Skin of body (tissue), 1 donor: ENCODE measurements at regions not wholly inside any gene's neighbourhood (a gene's known extent, or its start where the extent isn't known, plus 50 kb on each side); places are given as distances from the start of the nearest gene placed in this dataset.
"Not testable (repeated sequence)": the region's sequence is repeated elsewhere in the genome, so short reads cannot be mapped to it uniquely, and the experiment has no call there.

Experiments
- DNase-seq: peaks from one replicate; lab custom pipeline; 2025; lab: John Stamatoyannopoulos, UW

DNA sequence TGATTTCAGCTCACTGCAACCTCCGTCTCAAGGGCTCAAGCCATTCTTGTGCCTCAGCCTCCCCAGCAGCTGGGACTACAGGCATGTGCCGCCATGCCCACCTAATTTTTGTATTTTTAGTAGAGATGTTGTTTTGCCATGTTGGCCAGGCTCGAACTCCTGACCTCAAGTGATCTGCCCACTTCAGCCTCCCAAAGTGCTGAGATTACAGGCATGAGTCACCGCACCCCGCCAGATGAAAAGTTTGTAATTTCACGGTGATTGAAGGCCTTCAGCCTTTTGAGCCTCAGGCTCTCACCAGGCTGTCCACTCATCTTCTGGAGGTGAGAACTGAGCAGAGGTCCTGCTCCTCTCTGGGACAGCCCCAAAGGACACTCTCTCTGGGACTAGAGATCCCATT is 103.2 kb downstream of the HIF1AN start:
- not testable (repeated sequence) for DNase-seq

DNA sequence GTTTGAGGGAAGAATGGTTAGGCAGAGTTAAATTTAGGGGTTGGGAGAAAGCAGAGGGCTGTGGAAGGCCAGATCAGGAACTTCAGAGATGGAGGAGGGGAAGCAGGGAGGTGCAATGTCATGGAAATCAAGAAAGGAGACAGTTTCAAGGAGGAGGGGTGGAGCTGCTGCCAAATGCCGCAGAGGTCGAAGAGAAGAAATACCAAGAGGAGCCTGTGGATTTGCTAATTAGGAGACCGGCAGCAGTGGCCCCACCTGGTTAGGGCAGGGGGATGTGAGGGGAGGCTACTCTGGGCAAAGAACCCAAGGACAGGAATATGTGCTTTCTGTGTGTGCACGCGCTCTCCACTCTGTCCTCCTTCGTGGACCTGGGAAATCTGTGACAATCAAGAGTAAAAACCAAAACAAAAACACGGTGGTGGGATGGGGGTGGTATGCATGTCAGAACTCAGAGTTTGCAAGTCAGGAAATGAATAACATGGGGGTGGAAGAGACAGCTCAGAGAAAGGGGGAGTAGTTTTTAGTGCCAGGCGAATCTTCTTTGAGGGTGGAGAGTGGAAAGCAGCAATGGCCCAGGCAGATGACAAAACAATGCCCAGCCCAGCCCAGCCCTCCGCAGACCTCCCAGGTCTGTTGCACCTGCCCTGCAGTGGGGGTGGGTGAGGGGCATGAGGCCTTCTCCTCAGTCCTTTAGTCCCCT is 102.9 kb upstream of the PAX2 start:
- DNase-seq = no peak

GRCh38 chr10:100645091-100645490 is 100.3 kb upstream of the PAX2 start:
- DNase-seq = no peak

DNA sequence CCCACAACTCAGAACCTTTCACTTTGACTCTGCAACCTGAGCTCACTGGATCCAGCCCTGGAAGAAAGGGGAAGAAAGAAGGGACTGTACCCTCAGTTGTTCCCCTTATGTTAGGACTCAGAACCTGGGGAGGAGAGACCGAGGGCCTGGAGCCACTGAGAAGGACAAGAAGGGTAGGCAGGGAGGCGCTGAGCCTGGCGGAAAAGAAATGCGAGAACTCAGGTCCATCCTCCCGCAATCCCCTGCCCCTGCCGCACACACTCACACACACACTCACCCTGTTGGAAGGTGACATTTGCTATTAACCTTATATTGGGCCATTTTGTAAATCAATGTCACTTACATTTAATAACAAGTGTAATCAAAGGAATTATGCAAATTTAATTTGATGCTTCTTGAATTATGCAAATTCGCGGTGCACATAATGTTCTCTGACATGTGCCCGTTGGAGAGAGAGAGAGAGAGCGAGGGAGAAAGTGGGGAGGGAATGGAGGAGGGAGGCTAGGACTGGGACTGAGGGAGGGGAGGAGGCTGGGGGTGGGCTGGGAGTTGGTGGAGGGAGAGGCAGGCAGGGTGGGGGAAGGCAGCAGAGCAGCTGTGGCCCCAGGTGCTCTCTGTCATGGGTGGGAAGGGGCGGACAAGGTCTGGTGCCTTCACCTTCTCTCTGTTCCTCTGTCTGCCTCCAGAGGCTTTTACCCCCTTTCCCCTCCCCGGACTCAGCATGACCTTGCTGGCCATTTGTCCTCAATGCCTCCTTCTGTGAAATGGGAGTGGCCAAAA is 99.6 kb upstream of the PAX2 start:
- no peak for DNase-seq

DNA sequence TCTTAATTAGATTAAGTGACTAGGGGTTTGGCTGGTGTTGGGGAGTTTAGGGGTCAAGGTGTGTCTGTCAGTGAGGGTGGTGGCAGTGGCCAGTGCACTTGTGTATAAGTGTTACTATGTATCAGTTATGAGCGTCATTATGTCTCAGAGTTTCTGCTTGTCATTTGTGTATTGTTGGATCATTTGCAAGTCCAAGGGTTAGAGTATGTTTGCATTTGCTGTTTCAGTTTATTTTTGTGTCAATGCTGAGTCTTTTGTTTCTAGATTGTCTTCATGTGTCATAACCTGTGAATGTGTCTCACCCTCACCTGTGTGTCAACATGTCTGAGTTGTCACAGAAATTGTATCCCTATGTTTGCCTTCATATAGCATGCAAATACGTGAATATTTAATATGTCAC is 97.5 kb upstream of the PAX2 start:
- DNase-seq = no peak

GRCh38 chr10:100650693-100651092 is 94.7 kb upstream of the PAX2 start:
- DNase-seq = no peak

GRCh38 chr10:100651099-100651498 is 94.3 kb upstream of the PAX2 start:
- not testable (repeated sequence) for DNase-seq

DNA sequence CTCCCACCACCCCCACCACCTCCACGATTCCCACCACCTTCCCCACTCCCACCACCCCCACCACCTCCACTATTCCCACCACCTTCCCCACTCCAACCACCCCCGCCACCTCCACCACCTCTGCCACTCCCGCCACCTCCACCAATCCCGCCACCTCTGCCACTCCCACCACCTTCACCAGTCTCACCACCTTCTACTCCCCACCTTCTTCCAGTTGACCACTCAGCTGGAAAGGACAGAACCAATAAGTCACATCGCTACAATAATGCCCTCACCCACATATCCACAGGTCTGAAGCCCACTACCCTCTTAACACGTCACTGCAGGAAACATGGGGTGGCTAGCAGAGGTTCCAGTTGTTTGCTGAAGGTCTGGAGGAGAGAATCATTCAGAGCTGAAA is 93.5 kb upstream of the PAX2 start:
- DNase-seq = no peak

- no peak for DNase-seq
Observed at GRCh38 chr10:100652406-100653135, 92.8 kb upstream of the PAX2 start.

GRCh38 chr10:100653238-100653956 is 92.0 kb upstream of the PAX2 start:
- DNase-seq = no peak

- DNase-seq = peak; percentile 4
Observed at GRCh38 chr10:100653957-100654781, 91.2 kb upstream of the PAX2 start.

- DNase-seq = no peak
Observed at GRCh38 chr10:100654782-100655325, 90.5 kb upstream of the PAX2 start.

DNA sequence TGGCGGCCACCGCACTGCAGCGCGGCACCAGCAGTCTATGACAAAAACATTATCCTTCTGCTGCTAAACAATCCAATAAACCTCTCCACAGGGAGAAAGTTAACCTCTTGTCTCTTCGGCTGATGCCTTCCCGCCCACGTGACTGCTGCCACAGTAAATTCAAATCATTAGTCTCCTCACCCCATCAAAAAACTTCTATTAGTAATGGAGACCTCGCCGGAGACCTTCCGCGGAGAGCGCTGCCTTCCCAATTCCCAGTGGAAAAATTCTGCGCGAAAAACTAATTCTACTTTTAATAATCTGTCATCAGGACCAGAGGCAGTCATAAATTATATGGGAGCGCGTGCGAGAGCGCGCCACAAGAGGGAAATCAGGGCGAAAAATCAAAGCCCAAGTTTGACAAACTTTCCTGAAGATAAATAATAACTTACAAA is 90.0 kb upstream of the PAX2 start:
- DNase-seq = no peak

DNA sequence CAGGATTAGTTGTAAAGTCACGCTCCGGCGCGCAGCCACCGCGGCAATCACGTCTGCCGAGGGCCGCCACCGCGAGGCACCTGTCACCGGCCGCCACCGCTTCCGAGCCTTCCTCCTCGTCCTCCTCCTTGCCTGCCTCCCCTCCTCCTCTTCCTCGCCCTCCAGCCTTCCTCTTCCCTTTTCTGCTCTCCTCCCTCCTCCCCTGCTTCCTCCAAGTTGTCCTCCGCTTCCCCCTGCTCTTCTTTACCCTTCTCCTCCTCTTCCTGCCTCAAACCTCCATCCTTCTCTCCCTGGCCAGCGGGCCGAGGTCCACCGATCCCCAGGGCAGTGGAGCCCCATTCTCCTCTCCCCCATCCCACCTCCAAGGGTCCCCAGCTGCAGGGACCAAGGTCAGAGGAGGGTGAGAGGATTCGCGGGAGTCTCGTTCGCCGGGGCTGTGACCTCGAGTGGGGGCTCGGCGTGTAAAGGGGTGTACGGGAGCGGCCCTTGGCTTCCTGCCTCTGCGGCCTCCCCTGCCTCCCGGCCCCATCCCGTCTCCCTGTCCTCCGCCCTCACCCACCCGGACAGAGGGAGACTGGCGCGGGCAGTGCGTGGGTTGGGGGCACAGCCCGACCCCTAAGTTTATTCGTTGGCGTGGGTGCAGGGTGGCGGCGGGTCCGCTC is 89.5 kb upstream of the PAX2 start:
- DNase-seq = no peak

DNA sequence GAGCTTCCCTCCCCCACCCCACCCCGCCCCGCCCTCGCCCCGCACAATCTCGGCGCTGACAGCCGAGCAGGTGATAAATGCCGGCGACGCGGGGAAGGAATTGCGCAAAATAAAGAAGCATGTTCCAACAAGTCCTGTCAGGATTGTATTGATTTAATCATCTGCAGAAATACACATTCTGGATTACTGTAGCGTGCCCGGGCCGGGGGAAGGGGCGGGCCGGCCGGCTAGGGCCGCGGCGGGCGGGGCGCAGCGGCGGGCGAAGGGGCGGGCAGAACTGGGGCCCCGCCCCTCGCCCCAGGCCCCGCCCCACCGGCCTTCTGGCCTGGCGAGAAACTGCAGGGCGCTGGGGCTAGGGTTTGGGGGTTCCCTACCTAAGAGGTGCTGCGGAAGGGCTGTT is 88.9 kb upstream of the PAX2 start:
- DNase-seq = no peak

GRCh38 chr10:100658269-100658668 is 87.1 kb upstream of the PAX2 start:
- no peak for DNase-seq

DNA sequence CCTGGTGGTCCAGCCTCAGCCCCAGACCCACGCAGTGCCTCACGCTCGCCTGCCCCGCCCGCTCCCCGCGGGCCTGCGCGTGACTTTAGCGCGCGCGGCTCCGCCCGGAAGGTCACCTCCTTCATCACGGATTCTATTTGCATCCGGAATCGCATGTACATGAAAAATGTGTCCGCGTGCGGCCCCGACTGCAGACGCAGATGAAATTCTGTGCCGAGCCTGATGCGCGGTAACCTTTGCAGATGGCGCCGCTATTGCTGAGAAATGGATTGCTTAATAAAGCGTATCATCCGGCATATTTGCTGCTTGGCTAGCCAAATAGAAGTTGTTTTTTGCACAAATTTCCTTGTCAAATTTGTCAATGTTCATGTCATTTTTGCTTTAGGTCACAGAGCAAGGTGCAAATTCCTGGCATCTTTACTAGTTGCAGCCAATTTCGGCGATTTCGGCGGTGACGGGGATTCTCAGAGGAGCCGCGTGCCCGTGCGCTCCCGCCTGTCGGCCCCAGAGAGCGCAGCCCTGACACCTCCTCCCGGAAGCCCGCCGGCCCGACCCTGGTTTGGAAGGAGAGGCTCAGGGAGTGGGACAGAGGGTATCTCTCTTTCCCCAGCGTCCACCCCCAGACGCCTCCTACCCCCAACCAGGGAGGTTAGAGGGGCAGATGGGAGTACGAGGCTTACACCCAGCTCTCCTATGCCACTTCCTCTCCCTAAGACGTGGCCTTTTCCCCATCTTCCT is 85.9 kb upstream of the PAX2 start:
- no peak for DNase-seq

DNA sequence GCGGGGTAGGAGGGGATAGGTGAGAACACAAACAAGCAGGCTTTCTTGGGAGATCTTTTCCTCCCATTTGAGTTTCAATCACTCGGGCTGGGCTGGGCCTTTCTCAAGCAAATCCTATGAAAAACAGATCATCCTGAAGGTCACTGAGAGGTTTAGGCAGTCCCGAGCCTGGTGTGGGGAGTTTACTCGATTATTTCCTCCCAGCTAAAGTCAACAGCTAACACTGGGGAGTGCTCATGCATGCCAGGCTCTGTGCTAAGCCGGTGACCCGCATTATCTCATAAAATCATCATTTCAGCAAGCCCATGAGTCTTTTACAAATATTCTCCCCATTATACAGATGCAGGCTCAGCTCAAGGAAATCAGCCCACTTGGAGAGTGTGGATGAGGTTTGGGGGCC is 85.0 kb upstream of the PAX2 start:
- no peak for DNase-seq

GRCh38 chr10:100660945-100661344 is 84.4 kb upstream of the PAX2 start:
- no peak for DNase-seq
